Neural progenitor cell (in vitro differentiated cells): ENCODE measurements at regions not wholly inside any gene's neighbourhood (a gene's known extent, or its start where the extent isn't known, plus 50 kb on each side); places are given as distances from the start of the nearest gene placed in this dataset.

Source experiments
- DNase-seq: peaks from one replicate; pipeline ENCODE4 v3.0.0-alpha.2; 2016; ENCODE audit warnings: low spot score
- H2AFZ ChIP-seq: fragments of 200-600 bp; sonication (generic); replicated peaks from 2 replicates; pipeline ENCODE4 v1.6.1; 2016; ENCODE audit warnings: antibody characterized with exemption
- H3F3A ChIP-seq: fragments of 200-600 bp; sonication (generic); 2 replicates; pipeline ENCODE4 v1.6.1; 2016; ENCODE audit warnings: antibody characterized with exemption, low read depth
- H3K27ac ChIP-seq: fragments of 200-600 bp; sonication (generic); 2 replicates; pipeline ENCODE4 v1.5.1; 2016; ENCODE audit warnings: mild to moderate bottlenecking
- H3K27me3 ChIP-seq: fragments of 200-600 bp; sonication (generic); 2 replicates; pipeline ENCODE4 v1.6.1; 2016; ENCODE audit warnings: mild to moderate bottlenecking, moderate library complexity
- H3K36me3 ChIP-seq: fragments of 200-600 bp; sonication (generic); 2 replicates; pipeline ENCODE4 v1.5.1; 2016
- H3K4me1 ChIP-seq: fragments of 200-600 bp; sonication (generic); 2 replicates; pipeline ENCODE4 v1.6.1; 2016; ENCODE audit warnings: mixed run types
- H3K4me2 ChIP-seq: fragments of 200-600 bp; sonication (generic); 2 replicates; pipeline ENCODE4 v1.6.1; 2016
- H3K4me3 ChIP-seq: fragments of 200-600 bp; sonication (generic); 2 replicates; pipeline ENCODE4 v1.5.1; 2016
- H3K79me2 ChIP-seq: fragments of 200-600 bp; sonication (generic); 2 replicates; pipeline ENCODE4 v1.6.1; 2016; ENCODE audit warnings: low read depth
- H3K9ac ChIP-seq: fragments of 200-600 bp; sonication (generic); 2 replicates; pipeline ENCODE4 v1.6.1; 2016
- H3K9me3 ChIP-seq: fragments of 200-600 bp; sonication (generic); 2 replicates; pipeline ENCODE4 v1.5.1; 2016; ENCODE audit warnings: low read depth
- H4K20me1 ChIP-seq: fragments of 200-600 bp; sonication (generic); 2 replicates; pipeline ENCODE4 v1.6.1; 2016; ENCODE audit warnings: low read depth
- H3K27ac Mint-ChIP-seq: 3 replicates; pipeline ENCODE4 v1.8.0; 2021; ENCODE audit warnings: mixed read lengths
- H3K27me3 Mint-ChIP-seq: 2 replicates; pipeline ENCODE4 v1.8.0; 2022; ENCODE audit warnings: low read depth, mild to moderate bottlenecking, inconsistent platforms, moderate library complexity, mixed read lengths; ENCODE audit not compliant: insufficient read depth
- H3K36me3 Mint-ChIP-seq: 3 replicates; pipeline ENCODE4 v1.8.0; 2021; ENCODE audit warnings: mixed read lengths
- H3K4me1 Mint-ChIP-seq: 3 replicates; pipeline ENCODE4 v1.8.0; 2021; ENCODE audit warnings: mixed read lengths
- H3K4me3 Mint-ChIP-seq: 3 replicates; pipeline ENCODE4 v1.8.0; 2021; ENCODE audit warnings: mild to moderate bottlenecking, moderate library complexity, mixed read lengths
- H3K9me3 Mint-ChIP-seq: 3 replicates; pipeline ENCODE4 v1.8.0; 2020; ENCODE audit warnings: mixed read lengths
- EZH2 ChIP-seq: fragments of 200-600 bp; sonication (generic); IDR thresholded peaks from 2 replicates; pipeline ENCODE4 v1.6.1; 2017; ENCODE audit warnings: antibody characterized with exemption, mild to moderate bottlenecking, moderate library complexity
- EZH2phosphoT487 ChIP-seq: fragments of 200-600 bp; sonication (generic); IDR thresholded peaks from 2 replicates; pipeline ENCODE4 v1.6.1; 2017; ENCODE audit warnings: antibody characterized with exemption
- TF ChIP-seq, protein P1 (sequence below): fragments of 200-600 bp; sonication (generic); IDR thresholded peaks from 2 replicates; pipeline ENCODE4 v1.5.1; 2017; ENCODE audit warnings: antibody characterized with exemption, mild to moderate bottlenecking

DNA sequence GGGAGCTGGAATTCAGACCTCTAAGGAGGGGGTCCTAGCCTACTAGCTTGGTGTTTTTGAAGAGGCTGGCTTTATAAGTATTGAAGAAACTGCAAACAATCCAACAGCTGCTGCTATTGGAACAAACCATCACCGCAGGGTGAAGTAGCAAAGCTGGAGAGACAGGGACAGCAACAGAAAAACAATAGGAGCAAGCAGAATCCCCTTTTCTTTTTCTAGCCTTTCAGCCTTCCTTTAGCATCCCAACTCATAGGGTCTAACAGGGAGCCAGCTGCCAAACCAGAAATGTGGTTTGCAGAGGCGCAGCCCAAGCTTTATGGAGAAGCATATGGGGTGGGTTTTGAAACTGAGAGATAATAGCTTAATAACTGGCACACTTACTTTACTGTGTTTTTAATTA, 106.2 kb upstream of the CHMP2B start:
- Histone ChIP-seq H3K36me3 (no peaks in the 10 kb centered on the region), H4K20me1 (no peaks in the 10 kb centered on the region), H3F3A (peaks cover 12% of the 10 kb centered on the region), H3K27me3 (no peaks in the 10 kb centered on the region), H2AFZ (peak overlapping the region; percentile 90), H3K9me3 (no peaks in the 10 kb centered on the region), H3K4me2 (peak overlapping the region; percentile 66), H3K9ac (no peak overlapping the region), H3K4me1 (peaks cover 24% of the 10 kb centered on the region), H3K4me3 (no peak overlapping the region), H3K79me2 (no peaks in the 10 kb centered on the region), H3K27ac (no peak overlapping the region)
- H3K36me3 Mint-ChIP-seq, result no peaks in the 10 kb centered on the region
- no peaks in the 10 kb centered on the region for H3K9me3 Mint-ChIP-seq
- TF ChIP-seq EZH2, result no peak
- TF ChIP-seq, protein P1, sequence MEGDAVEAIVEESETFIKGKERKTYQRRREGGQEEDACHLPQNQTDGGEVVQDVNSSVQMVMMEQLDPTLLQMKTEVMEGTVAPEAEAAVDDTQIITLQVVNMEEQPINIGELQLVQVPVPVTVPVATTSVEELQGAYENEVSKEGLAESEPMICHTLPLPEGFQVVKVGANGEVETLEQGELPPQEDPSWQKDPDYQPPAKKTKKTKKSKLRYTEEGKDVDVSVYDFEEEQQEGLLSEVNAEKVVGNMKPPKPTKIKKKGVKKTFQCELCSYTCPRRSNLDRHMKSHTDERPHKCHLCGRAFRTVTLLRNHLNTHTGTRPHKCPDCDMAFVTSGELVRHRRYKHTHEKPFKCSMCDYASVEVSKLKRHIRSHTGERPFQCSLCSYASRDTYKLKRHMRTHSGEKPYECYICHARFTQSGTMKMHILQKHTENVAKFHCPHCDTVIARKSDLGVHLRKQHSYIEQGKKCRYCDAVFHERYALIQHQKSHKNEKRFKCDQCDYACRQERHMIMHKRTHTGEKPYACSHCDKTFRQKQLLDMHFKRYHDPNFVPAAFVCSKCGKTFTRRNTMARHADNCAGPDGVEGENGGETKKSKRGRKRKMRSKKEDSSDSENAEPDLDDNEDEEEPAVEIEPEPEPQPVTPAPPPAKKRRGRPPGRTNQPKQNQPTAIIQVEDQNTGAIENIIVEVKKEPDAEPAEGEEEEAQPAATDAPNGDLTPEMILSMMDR, result no peak
- no peak for TF ChIP-seq EZH2phosphoT487
- peak; percentile 59 for DNase-seq
- no peaks in the 10 kb centered on the region for H3K27me3 Mint-ChIP-seq
- H3K4me1 Mint-ChIP-seq, result peaks cover 8% of the 10 kb centered on the region
- H3K27ac Mint-ChIP-seq, result no peak overlapping the region
- H3K4me3 Mint-ChIP-seq, result no peak overlapping the region

DNA sequence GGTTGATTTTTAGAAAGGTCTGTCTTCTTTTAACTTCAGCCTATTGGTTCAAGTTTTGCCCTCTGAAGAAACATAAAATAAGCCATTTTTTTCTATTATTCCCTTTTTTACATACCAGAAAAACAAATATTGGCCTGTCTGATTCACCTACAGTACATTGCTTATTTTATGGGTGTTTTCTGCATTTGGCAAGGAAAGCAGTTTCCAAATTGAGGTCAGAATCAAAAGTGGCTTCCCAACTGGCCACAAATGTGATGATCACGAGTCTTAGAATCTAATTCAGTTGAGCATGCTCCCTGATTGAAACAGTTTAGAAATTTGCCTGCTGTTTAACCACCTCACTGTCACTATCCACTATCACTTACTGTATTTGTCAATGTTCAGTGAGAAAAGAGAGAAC, 106.9 kb upstream of the CHMP2B start:
- no peaks in the 10 kb centered on the region for H3K9me3 ChIP-seq
- H3K79me2 ChIP-seq, result no peaks in the 10 kb centered on the region
- peak overlapping the region; percentile 90 for H2AFZ ChIP-seq
- no peak overlapping the region for H3K4me3 Mint-ChIP-seq
- H3K36me3 ChIP-seq, result no peaks in the 10 kb centered on the region
- H3K4me1 Mint-ChIP-seq, result peaks cover 8% of the 10 kb centered on the region
- H3K9me3 Mint-ChIP-seq, result no peaks in the 10 kb centered on the region
- H3K36me3 Mint-ChIP-seq, result no peaks in the 10 kb centered on the region
- no peak overlapping the region for H3K27ac ChIP-seq
- H3K27ac Mint-ChIP-seq, result no peak overlapping the region
- no peaks in the 10 kb centered on the region for H3K27me3 Mint-ChIP-seq
- TF ChIP-seq, protein P1, result no peak
- TF ChIP-seq EZH2phosphoT487 (no peak), EZH2 (no peak)
- H3F3A ChIP-seq, result peaks cover 12% of the 10 kb centered on the region
- peak overlapping the region; percentile 66 for H3K4me2 ChIP-seq
- H4K20me1 ChIP-seq, result no peaks in the 10 kb centered on the region
- H3K4me1 ChIP-seq, result peaks cover 24% of the 10 kb centered on the region
- H3K9ac ChIP-seq, result no peak overlapping the region
- H3K27me3 ChIP-seq, result no peaks in the 10 kb centered on the region
- H3K4me3 ChIP-seq, result no peak overlapping the region
- no peak for DNase-seq

DNA sequence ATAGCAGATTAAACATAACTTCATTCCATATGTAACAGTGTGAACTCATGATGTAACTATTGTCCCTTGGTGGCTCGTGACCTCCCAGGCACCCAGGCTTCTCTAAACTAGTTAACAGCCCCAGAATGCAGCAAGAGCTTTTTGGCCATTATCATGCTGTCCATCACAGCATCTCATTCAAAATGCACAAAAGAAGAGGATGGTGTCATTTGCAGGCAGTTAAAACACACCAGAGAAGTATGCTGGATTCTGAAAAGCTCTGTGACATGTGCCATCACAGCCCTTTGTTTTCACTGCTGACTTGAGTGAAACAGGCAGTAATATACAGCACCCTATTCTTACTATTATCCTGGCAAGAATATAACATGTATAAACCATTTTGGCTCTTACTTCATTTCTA, 117.6 kb upstream of the CHMP2B start:
- TF ChIP-seq, protein P1, result no peak
- peak; percentile 90 for TF ChIP-seq EZH2phosphoT487
- no peak overlapping the region for H3K4me2 ChIP-seq
- no peak overlapping the region for H3K9ac ChIP-seq
- H3K27me3 ChIP-seq, result no peaks in the 10 kb centered on the region
- peaks cover 3% of the 10 kb centered on the region for H3K9me3 ChIP-seq
- H3K27ac ChIP-seq, result no peak overlapping the region
- no peak overlapping the region for H3K4me3 Mint-ChIP-seq
- no peaks in the 10 kb centered on the region for H3F3A ChIP-seq
- peaks cover 5% of the 10 kb centered on the region for H3K4me1 ChIP-seq
- no peak overlapping the region for H3K27ac Mint-ChIP-seq
- no peak overlapping the region for H2AFZ ChIP-seq
- no peaks in the 10 kb centered on the region for H3K36me3 Mint-ChIP-seq
- DNase-seq, result peak; percentile 62
- no peak overlapping the region for H3K4me3 ChIP-seq
- no peaks in the 10 kb centered on the region for H4K20me1 ChIP-seq
- no peaks in the 10 kb centered on the region for H3K27me3 Mint-ChIP-seq
- H3K9me3 Mint-ChIP-seq, result peaks cover 8% of the 10 kb centered on the region
- H3K36me3 ChIP-seq, result no peaks in the 10 kb centered on the region
- H3K79me2 ChIP-seq, result no peaks in the 10 kb centered on the region
- no peaks in the 10 kb centered on the region for H3K4me1 Mint-ChIP-seq
